ENCODE measurements at regions not wholly inside any gene's neighbourhood (a gene's known extent, or its start where the extent isn't known, plus 50 kb on each side); places are given as distances from the start of the nearest gene placed in this dataset.

- TF ChIP-seq, protein P1, sequence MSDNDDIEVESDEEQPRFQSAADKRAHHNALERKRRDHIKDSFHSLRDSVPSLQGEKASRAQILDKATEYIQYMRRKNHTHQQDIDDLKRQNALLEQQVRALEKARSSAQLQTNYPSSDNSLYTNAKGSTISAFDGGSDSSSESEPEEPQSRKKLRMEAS (IDR thresholded peaks at IDR 0.05; ENCODE audit: insufficient read depth, insufficient read length), result no peak
- TF ChIP-seq CTCF (IDR thresholded peaks at IDR 0.05; ENCODE audit: extremely low read depth in 1 of 2, insufficient read depth in 1 of 2, low read depth in 1 of 2, low read length in 2 of 2) (no peak), POLR2AphosphoS5 (IDR thresholded peaks at IDR 0.05; ENCODE audit: insufficient read depth, low read depth, low read length) (no peak), EZH2 (IDR thresholded peaks at IDR 0.05; ENCODE audit: borderline replicate concordance, low read depth, low read length, severe bottlenecking) (no peak), POLR2A (IDR thresholded peaks at IDR 0.05; ENCODE audit: low read depth, low read length) (no peak), FOS (IDR thresholded peaks at IDR 0.05; ENCODE audit: borderline replicate concordance, insufficient read depth, low read length) (no peak), MYC (IDR thresholded peaks at IDR 0.05; ENCODE audit: low read depth, low read length) (no peak), GATA2 (IDR thresholded peaks at IDR 0.05; ENCODE audit: insufficient read depth, insufficient read length, low read depth, low read length) (no peak), JUN (IDR thresholded peaks at IDR 0.05; ENCODE audit: borderline replicate concordance, insufficient read depth, insufficient read length, low read depth) (no peak)
Observed at GRCh38 chr3:164791263-164791662, 287.0 kb downstream of the SI start.

All from endothelial cell of umbilical vein (primary cell).